GM19025 (cell line): ENCODE measurements at regions not wholly inside any gene's neighbourhood (a gene's known extent, or its start where the extent isn't known, plus 50 kb on each side); places are given as distances from the start of the nearest gene placed in this dataset.
"Not testable (repeated sequence)": the region's sequence is repeated elsewhere in the genome, so short reads cannot be mapped to it uniquely, and the experiment has no call there.

Experiments
- ATAC-seq: cut with Tn5 transposase; IDR thresholded peaks from one replicate; pipeline ENCODE4 v1.9.1; 2021; ENCODE audit warnings: mild to moderate bottlenecking, low read depth, moderate library complexity; ENCODE audit not compliant: unreplicated experiment

DNA sequence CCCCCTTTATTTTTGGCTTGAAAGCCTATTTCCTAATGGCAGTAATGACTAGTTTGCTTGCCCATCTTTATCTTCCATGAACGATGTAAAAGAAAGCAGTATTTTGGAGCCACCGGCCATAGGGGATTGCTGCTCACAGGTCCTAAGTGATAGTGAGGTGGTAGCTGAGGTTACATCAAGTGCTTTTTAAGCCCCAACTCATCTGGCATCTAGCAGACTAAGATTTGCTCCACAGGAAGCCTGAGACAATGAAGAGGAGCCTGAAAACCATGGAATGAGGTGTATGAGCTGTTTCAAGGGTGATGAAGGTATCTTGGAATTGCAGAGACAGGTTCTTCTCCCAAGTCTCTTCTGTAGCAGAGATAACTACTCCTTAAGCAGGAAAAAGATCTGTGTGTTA, 496.3 kb downstream of the XPNPEP1 start:
- ATAC-seq: no peak

DNA sequence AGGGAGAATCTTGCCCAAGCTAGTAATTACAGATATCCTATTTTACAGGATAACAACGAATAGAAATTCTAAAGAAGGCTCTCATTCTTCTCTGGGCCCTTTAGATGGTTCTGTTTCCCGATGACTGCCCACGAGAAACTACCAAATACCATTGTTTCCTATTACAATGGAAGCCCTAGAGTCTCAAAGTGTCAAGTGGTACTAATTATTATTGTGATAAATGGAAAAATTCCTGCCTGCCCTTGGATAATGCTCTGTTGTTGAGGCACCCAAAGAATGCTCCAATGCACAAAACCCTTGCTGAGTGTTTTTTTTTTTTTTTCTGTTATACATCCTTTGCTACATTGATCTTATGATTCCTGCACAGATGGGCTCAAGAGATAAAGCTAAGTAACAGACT, 504.5 kb downstream of the XPNPEP1 start:
- no peak for ATAC-seq

DNA sequence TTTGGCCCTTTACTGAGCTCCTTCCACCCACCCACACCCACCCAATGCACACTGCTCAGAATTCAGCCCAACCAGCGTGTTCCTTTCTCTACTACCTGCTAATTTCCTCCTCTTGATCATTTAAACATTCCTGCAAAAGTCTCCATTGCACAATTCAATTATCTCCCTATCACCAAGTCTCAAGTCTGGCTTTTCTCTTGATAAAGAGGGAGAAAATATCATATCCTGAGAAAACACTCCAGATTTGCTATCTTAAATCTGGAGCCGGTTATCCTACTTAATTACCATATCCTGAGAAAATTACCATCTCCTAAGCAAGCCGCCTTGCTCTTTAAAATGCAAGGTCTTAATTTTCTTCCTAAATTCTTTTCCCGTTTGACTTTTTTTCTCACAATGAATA, 505.5 kb downstream of the XPNPEP1 start:
- no peak for ATAC-seq

GRCh38 chr10:109412353-109412752, 511.0 kb downstream of the XPNPEP1 start:
- no peak for ATAC-seq

DNA sequence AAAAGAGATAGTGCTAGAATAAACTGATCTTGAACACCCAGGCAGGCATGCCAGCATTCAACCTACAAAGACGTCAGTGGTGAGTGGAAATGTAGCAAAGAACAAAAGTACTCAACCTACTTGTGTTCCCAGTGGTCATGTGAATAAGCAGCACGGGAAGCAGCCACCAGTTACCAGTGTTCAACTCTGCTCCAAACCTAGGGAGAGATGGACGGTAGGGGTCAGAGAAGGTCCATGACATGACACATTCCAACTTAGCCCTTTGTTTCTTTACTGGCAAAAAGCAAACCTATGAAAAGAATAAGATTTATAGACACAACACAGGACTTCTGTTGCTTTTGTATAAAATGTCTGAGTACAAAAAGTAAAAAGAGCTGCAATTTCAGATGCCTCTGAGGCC, 511.4 kb downstream of the XPNPEP1 start:
- ATAC-seq: no peak

- no peak for ATAC-seq
These were observed 518.0 kb downstream of the XPNPEP1 start for GRCh38 chr10:109405338-109405737.

GRCh38 chr10:109403551-109403950, 519.8 kb downstream of the XPNPEP1 start:
- no peak for ATAC-seq

- no peak for ATAC-seq
These were observed 529.9 kb downstream of the XPNPEP1 start for GRCh38 chr10:109393425-109393824.

- no peak for ATAC-seq
These were observed 536.4 kb downstream of the XPNPEP1 start for GRCh38 chr10:109386921-109387320.

GRCh38 chr10:109386101-109386500, 537.2 kb downstream of the XPNPEP1 start:
- ATAC-seq: no peak

DNA sequence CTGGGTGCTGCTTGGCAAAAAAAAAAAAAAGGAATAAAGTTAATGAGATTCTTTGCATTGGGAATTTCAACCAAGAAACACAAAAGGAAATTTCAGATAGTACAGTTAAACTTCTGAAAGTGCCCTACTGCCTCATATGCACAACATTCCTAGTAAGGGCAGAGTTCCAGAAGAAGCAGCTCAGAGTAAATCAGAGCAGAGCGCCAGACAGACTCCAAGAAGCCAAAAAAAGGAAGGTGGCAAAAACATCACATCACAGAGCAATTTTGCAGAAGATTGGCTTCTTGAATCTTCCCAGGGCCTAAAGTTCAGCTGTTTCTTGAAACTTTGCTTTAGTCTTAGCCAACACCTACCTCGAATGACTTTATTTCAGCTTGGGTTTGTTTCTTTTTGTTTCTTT, 544.1 kb downstream of the XPNPEP1 start:
- no peak for ATAC-seq

DNA sequence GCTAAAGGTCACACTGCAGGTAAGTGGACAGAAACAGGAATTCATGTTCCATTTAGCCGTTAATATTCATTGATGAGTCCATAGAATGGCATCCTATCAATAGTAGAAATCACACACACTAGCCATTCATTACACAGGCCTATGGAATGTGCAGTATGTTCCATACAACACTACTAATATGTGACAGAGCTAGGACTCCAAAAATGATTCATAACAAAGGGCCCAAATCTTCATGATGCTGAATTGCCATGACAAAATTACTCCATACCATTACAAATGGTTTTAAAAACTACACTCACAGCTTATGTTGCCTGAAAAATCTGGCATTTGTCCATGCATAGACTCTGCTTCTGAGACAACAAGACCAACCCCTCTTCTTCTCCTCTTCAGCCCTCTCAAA, 549.1 kb downstream of the XPNPEP1 start:
- no peak for ATAC-seq

DNA sequence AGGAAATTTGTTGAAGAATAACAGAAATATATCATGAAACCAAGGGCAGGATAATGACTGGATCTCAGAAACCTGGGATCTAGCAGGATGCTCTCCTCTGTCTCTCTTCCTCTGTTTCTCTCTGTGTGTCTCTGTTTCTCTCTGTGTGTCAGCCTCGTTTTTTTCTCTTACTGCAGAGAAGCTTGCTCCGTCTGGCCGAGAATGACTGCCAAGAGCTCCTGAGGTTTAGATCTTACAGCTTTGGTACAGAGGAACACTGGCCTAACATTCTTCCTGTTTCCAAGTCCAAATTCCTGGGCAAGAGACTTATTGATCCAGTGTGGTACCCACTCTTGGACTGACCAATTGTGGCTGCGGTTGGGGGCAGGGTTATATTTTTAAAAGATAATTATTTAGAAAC, 564.0 kb downstream of the XPNPEP1 start:
- no peak for ATAC-seq

GRCh38 chr10:109358325-109358724, 565.0 kb downstream of the XPNPEP1 start:
- ATAC-seq: no peak

GRCh38 chr10:109348324-109348723, 575.0 kb downstream of the XPNPEP1 start:
- no peak for ATAC-seq

- ATAC-seq: no peak
These were observed 580.0 kb downstream of the XPNPEP1 start for GRCh38 chr10:109343293-109343692.

GRCh38 chr10:109341986-109342385, 581.3 kb downstream of the XPNPEP1 start:
- no peak for ATAC-seq

DNA sequence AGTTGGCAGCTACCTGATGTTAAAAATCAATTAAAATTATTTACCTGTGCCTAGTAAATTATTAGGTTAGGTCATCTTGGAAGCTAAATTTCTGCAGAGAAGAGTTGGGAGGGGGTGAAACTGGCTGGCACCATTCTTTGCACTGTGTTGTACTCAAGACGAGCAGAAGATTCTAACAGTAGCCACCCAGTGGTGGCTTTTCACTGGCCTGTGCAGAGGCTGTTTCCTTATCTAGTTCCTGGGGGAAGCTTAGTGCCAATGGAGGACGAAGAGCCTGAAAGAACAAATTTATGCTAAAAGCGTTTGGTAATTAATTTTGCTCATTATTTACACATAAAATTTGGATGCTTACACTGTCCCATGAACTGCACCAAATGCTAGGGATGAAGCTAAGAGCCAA, 595.3 kb downstream of the XPNPEP1 start:
- ATAC-seq: no peak

DNA sequence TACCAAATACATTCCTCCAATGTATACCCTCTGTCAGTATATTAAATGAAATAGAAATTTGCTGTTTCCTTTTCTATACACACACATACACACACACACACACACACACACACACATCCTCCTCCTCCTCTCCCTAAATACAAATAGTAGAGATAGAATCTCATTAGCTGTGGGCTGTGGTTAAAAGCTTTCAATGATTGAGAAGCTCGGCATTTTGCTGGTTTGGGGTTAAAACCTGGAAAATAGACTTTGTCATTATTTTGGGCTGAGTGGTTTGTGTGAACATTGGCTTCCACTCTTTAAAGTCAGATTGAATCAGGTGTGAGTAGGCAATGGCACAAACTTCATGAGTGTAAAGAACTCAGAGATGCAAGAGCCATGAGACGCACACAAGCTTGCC, 596.0 kb downstream of the XPNPEP1 start:
- ATAC-seq: no peak

DNA sequence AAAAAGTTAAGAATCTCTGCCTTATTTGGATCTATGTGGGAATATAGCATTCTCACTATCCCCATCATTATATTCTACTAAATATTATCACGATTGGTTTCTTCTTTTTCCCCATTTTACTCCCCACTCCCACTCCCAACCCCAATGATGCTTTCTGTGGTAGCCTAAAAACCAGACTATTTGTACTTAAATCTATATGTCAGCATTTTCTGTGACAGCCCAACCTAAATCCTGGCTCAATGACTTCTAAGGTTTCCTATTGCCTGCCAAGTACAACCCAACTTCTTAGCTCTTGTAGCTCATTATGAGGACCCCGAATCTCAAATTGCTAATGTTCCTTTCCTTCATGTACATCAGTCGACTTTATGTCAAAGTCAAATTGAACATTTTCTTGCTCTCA, 598.6 kb downstream of the XPNPEP1 start:
- no peak for ATAC-seq

DNA sequence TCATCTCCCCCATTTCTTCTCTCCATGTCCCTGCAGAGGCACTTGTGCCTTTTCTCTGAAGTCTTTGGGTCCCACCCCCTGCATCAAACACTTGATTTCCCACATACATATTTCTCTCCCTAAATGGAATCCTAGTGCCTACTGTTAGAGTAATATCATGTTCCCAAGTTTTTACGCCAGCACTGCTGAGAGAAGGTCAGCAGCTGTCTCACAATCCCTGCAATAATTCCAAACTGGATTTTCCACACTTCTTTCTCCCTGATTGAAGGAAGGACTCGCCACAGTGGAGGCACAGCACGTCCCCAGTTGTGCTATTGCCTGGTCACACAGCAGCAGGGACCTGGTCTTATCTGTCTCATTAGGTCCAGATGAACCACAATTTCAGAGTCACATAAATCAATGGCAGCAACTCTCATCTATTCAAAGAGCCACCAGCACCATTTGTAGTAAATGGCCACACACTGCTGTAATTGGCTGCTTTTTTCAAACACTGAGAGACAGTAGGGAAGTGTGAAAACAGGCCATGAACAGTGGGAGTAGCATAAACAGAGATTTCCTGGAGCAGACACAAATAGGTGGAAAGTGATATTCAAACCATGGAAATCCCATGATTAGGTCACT, 605.5 kb downstream of the XPNPEP1 start:
- ATAC-seq: no peak

GRCh38 chr10:109314016-109314415, 609.3 kb downstream of the XPNPEP1 start:
- not testable (repeated sequence) for ATAC-seq

GRCh38 chr10:109312555-109312954, 610.8 kb downstream of the XPNPEP1 start:
- not testable (repeated sequence) for ATAC-seq
